HG03442 (cell line): ENCODE measurements at regions not wholly inside any gene's neighbourhood (a gene's known extent, or its start where the extent isn't known, plus 50 kb on each side); places are given as distances from the start of the nearest gene placed in this dataset.
"Not testable (repeated sequence)": the region's sequence is repeated elsewhere in the genome, so short reads cannot be mapped to it uniquely, and the experiment has no call there.

Experiments used
- ATAC-seq: cut with Tn5 transposase; IDR thresholded peaks from one replicate; pipeline ENCODE4 v1.9.1; 2021; ENCODE audit warnings: mild to moderate bottlenecking, moderate library complexity; ENCODE audit not compliant: unreplicated experiment

DNA sequence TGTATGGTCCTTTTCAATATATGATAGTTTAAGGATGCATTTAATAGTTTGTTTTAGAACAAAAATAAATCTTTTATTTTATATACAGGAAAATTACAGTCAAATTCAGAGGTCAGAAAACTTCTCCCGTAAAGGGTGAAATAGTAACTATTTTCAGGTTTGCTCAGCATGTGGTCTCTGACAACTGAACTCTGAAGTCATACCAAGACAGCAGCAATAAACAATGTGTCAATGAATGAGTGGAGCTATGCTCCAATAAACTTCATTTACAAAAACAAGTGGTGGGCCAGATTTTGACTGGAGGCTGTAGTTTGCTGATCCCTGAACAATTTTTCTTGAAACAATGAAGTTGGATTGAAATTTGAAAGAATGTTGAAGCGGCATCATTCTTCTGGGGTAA is 123.6 kb downstream of the ZNF248 start:
- peak; percentile 60 for ATAC-seq

DNA sequence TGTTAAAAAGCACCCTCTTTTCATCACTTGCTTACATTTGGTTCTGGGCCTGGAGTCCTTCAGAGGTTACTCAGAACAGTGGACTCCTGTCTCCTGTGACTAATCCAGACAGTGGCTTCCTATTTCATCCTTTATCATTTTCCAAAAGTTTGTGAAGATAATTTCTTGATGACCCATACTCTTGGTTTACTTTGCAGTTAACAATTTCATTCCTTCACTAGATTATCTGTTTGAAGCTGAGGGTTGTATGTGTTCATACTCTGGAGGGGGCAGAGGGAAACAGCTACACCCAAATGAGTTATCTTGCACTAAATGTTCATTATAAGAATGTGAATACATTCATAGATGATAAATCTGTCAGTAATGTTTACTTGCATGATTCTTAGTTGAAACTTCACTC is 124.7 kb downstream of the ZNF248 start:
- no peak for ATAC-seq

DNA sequence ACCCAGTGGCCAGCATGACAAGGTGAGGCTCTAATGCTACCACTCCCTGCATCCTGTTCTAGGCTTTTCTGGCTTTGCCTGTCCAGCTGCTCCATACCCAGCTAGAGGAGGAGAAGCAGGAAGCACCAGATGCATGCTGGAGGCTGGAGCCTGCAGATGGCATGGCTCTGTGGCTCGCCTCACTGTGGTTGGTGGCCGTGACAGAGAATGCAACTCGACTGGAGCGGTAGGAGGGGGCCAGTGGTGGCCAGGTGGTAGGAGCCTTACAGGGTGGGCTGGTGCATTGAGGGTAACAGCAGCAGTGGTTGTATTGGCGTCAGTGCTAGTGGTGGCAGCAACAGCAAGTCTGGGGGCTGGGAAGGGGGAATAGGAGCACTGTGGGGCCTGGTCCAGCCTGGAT is 128.6 kb downstream of the ZNF248 start:
- no peak for ATAC-seq

DNA sequence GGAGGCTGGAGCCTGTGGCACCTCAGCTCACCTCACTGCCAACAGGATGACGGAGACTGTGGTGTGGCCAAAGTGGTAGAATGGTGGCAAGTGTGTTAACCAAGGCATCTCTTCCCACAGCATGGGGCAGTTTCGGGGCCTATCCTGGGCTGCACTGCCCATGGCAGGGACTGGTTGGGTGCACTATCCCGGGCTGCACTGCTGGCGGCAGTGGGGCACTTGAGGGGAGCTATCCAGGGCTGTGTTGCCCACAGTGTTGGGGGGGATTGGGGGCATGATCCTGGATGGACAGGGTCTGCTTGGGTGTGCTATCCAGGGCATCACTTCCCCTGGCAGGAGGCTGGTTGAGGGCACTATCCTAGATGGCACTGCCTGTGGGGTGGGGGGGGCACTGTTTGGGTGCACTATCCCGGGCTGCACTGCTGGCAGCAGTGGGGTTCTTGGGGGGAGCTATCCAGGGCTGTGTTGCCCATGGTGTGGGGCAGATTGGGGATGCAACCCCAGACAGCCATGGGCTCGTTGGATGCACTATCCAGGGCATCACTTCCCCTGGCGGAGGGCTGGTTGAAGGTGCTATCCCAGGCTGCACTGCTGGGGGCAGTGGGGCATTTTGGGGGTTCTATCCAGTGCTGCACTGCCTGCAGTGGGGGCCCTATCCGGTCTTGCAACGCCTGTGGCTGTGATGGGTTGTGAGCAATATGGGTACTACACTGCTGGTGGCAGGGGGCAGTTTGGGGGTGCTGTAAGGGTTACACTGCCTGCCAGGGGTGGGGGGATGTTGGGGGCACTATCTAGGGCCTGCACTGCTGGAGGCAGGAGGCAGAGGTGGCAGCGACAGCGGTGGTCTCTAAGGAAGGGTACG is 129.7 kb downstream of the ZNF248 start:
- no peak for ATAC-seq

DNA sequence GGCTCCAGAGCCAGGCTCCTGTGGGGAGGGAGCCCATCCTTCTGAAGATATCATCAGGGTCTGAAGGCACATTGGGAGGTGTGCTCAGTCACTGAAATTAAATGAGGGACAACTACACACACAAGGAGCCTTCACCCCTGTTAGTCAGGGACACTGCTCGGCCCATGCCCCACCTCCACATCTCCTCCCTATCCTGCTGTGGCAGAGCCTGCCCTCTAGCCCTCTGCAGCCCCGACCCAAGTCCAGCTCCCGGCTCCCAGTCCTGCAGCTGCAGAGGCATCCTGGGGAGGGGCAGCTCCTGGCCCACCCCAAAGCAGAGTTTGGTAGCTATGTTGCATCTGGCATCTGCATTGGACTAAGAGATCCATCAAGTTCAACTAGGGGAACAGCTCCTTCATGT is 136.3 kb downstream of the ZNF248 start:
- no peak for ATAC-seq

DNA sequence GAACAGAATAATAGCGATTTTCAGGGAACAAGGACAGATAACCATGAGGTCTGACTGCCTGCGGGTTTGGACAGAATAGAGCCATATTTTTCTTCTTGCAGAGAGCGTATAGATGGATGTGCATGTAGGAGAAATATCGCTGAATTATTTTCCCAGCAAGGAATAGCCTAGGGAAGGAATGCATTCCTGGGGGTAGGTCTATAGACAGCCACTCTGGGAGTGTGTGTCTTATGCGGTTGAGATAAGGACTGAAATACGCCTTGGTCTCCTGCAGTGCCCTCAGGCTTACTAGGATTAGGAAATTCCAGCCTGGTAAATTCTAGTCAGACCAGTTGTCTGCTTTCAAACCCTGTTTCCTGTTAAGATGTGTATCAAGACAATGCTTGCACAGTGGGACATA is 139.3 kb downstream of the ZNF248 start:
- not testable (repeated sequence) for ATAC-seq

DNA sequence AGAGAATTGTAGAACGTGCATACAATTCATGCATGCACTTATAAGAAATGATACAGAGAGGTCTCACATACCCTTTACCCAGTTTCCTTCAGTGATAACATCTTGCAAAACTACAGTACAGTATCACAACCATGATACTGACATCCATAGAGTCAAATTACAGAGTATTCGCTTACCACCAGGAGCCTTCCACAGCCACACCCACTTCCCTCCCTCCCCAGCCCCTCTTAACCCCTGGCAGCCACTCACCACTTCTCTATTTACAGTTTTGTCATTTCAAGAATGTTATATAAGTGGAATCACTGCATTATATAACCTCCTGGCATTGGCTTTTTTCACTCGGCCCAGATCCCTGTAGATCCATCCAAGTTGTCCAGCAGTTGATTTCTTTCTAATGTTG is 143.8 kb downstream of the ZNF248 start:
- ATAC-seq: no peak

DNA sequence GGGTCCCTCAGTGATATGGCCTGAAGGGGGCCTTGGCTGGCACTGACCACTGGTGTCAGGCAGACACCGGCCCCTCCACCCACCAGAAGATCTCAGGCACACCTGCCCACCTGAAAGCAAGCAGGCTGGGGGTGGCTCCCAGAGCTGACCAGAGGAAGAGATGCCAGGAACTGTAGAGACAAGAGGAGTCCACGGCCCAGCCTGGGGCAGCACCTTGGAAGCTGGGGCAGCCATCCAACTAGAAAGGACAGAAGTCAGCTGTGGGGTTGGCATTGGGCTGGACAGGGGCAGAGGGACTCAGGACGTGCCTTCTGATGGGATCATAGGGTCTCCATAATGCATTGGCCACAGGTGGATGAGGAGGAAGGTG is 144.3 kb downstream of the ZNF248 start:
- ATAC-seq: no peak

DNA sequence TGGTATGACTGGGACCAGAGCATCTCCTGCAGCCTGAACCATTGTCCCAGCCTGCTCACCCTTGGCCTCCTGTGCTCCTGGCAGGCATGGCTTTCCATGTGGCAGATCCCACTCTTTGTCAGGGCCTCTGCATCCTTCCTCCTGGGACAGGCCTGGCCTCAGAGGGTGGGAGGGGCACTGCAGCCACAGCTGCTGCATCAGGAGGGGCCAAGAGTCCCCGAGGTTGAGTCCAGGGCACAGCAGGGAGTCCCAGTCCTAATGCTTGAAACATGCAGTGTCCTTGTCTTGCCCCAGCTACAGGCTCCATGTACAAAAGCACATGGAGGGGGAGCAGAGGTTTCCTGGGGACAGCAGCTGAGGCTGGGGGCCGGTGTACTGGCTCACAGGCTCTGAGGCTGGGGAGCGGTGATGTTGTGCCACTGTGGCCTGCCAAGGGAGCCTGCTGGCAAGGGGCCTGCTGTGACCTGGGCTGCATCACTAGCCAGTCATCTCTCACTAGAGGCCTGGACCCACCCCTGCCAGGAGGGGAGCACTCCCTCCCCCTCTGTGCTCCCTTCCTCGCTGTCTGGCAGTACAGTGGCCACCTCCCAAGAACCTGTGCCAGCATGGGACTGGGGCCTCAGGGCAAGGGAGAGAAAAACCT is 144.8 kb downstream of the ZNF248 start:
- ATAC-seq: no peak

DNA sequence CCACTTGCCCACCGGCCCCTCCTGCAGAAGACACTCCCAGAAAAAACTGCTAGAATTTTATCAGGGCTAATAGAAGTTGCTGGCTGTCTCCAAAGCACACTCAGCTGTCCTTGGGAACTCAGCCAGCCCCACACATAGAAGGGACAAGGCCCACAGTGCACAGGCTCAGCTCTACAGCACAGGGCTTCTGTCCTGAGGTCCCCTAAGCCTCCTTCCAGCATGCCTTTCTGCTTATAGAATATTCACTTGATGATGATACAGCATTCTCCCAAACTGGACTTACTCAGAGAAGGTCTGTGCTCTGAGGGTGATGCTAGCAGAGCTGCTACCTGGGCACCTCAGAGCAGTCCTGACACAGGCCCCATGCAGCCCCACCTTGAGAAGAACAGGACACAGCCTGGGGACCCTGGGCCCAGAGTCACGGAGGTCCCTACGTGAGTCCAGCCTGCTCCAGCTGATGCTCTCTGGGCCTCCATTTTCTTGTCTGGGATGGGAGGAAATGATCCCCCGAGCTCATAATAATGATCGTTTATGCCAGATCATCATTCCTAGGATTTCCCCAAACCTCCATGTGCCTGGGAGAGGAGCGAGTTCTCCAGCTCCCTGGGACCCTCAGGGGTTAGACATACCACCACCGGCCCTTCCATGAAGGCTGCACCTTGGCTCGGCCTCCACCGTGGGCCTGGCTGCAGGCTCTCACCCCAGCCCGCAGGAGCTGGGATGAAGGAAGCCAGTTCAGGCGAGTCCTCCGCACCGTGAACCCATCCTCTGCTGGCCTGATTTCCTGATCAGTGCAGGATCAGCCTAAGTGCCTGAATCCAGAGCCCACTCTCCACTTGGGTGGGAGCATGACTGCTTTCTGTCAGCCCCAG is 145.6 kb downstream of the ZNF248 start:
- ATAC-seq: no peak

DNA sequence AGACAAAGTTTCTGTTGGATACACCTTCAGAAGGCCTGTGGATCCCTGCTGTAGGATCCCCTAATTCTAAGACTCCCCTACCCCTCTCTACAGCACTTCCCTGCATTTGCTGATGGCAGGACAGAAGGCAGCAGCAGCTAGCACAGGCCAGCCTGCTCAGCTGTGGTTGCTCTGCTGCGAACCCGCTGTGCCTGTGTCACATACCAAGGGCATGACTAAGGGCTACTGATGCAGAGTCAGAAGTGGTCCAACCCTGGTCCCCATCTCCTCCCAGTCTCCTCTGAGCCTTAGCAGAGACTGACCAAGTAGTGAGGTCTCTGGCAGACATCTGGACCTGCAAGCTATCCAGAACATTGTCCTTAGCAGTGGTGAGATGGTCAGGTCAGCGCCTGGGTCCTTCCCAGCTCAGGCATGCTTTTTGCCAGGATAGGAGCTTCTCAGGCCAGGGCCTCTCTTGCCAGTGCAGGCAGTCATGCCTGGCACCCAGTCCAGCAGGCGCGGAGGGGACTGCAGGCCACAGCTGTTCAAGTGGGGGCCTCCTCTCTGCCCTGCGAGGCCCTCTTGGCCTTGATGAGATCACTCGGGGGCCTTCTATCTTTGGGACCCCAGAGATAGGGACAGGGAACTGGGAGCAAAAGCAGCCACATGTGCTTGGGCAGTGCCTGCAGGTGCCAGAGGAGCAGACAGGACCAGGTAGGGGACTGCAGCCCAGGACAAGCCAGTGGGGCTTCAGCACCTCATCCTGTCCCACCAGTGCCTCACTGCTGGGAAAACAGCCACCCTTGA is 146.4 kb downstream of the ZNF248 start:
- ATAC-seq: no peak

DNA sequence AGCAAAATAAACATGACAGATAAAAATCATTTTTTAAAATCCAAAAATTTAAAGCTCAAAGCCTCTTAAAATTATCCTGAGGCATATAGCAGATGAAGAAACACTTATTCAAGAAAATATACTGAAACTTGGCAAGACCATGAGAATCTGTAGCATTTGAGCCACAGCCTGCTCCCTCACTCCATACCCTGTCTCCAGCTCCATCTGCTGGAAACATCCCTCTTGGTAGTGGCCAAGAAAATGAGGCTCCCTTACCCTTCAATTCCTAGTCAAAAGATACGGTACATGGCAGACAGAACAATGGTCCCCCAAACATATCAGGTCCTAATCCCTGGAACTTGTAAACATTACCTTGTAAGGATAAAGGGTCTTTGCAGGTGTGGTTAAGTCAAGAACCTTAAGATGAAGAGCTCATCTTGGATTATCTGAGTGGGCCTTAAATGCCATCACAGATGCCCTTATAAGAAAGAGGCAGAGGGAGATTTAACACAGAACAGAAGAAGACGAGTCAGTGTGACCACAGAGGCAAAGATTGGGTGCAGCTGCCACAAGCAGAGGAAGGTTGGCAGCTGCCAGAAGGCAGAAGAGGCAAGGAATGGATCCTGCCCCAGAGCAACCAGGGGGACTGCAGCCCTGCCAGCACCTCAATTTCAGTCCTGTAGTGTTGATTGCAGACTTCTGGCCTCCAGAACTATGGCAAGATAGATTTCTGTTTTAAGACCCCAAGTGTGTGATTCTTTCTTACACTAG is 149.4 kb downstream of the ZNF248 start:
- ATAC-seq: no peak

DNA sequence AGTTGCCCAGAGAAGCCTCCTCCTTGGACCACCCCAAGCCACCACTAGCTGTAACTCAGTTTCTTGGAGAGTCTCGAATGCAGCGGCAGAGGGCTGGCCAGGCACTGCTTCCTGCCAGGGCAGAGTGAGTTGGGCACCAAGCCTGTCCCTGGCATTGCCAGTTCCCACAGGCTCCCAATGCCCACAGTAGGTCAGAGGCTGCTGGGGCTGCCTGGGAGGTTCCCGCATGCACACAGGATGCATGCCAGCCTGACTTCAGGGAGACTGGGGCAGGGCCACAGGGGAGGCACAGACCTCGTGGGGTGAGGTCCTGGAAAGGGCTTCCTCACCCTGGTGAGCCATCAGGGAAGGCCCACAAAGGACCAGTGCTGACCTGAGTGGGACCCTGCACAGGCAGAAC is 152.8 kb downstream of the ZNF248 start:
- ATAC-seq: no peak

DNA sequence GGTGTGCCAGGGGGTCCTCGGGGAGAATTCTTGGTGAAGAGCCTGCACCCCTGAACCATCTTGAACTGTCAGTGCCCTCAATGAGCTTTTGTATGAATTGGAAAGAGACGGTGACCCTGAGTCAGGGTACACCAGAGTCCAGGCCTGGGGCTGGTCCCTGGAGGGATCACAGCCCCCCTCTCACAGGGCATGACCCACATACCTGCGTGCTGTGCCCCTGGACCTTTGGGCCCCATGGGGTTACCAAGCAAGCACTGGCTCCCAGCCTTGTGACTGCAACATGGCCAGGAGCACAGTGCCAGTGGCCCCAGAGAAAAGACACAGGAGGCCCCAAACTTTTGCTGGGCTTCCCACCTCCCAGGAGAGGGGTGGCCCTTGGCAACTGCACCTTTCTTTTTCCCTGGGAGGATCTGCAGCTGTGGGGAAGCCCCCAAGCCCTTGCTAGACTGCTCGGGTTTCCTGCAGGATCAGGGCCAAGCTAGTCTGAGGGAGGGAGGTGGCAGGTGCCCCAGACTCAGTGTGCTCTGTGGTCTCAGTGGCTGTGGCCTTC is 153.5 kb downstream of the ZNF248 start:
- ATAC-seq: no peak

DNA sequence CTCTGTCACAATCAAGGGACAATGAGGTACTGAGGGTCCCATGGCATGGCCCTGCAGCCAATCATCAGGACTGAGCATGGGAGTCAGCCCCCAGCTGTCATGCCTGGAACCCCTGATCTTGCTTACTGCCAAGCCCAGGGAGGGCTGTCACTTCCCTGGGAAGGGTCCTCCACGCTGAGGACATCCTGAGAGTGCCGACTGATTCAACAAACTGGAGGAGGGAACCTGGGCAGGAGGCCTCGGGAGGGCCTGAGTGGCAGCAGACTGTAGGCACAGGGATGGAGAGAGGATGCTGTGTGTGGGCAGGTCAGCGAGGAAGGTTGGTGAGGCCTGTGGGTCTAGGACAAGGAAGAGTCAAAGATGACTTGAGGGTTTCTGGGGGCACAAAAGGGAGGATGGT is 154.3 kb downstream of the ZNF248 start:
- no peak for ATAC-seq

DNA sequence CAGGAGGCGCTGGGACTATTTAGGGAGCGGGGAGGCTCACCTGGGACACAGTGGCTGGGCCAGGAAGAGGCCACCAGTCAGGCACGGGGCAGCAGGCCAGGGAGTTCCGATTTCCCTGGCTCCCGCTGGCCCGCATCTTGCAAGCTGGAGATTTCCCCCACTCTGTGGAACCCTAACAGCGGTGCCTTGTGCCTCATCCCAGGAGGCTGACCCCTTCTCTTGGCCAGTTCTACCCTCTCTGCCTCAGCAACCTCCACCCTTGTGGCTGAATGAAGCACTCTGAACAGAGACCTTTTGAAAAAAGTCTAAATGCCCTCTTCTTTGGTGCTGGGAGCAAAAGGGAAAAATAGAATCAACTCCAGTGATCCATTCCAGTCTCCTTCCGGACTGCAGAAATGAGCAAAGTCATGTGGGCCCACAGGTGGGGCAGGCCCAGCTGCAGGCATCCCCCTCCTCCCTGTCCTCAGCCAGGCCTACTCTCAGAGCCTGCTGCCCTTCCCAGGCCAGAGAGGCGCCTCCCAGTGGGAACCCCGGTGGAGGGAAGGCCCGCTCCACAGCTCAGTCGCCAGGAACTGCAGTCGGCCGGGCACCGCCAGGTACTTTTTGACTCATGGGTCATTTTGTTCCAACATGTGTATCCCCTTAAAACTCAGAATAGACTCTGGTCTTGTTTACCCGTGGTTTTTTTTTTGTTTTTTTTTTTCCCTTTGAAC is 155.5 kb downstream of the ZNF248 start:
- no peak for ATAC-seq

DNA sequence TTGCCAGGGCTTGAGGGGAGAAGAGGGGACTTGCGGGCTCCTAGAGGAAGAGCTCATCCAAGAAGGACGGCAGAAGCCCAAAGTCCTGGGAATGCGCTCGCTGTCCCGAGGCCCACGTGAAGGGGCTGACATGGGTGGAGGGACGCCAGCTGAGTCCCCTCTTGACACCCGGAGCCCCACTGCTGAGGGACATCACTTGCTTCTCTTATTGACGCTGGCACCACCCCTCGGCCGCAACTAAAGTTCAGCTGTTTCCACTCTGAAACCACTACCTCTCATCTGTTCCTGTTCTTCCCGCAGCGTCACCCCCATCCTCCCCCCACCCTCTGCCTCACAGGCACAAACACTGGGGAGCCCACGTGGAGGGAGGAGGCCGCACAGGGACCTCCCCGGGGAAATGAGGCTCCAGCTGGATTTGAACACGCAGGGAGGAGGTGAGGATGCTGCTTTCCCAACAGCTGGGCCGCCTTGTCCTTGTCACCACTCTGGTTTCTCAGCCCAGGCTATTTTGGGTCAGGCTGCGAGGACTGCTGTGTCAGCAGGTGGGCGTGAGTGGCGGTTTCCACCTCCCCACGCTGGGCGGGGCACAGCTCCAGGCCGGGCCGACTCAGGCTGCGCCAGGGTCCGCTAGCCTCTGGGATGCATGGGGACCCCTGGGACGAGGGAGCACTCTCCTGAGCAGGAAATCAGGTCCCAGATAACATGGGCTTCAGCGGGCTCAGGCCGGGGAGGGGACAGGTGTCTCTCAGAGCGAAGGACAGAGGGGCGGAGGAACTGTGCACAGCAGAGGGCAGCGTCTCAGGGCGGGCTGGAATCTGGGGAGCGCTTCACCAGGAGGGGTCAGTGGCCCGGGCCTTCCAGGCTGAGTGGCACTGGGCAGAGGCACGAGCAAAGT is 156.3 kb downstream of the ZNF248 start:
- no peak for ATAC-seq

DNA sequence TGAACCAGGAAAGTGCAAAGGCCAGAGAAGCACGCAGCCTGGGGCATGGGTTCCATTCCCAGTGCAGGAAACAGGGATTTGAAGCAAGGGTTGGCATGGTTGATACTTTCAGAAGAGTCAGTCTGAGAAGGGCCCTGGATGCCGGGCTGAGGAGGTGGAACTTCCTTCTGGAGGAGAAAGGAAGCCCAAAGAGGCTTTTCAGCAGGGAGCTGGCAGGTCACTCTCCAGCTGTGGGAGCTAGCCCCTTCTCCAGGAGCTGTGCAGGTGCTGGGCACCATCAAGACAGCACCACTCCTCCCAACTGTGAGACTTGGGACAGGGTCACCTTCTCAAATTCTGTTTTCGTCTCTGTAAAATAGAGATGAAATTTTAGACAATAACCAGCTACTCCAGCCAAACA is 169.8 kb downstream of the ZNF248 start:
- ATAC-seq: no peak
